Astrocyte (in vitro differentiated cells and primary cell): ENCODE measurements at regions not wholly inside any gene's neighbourhood (a gene's known extent, or its start where the extent isn't known, plus 50 kb on each side); places are given as distances from the start of the nearest gene placed in this dataset.

Experiments used
- CTCF ChIP-seq: IDR thresholded peaks from 2 replicates; pipeline ENCODE4 v1.5.1; 2011; ENCODE audit warnings: low read depth, mild to moderate bottlenecking, inconsistent platforms, low read length, moderate library complexity; ENCODE audit not compliant: insufficient read depth
- EZH2 ChIP-seq: IDR thresholded peaks from 2 replicates; pipeline ENCODE4 v1.6.1; 2012; ENCODE audit warnings: mild to moderate bottlenecking, low read length, inconsistent platforms; ENCODE audit not compliant: insufficient read depth

DNA sequence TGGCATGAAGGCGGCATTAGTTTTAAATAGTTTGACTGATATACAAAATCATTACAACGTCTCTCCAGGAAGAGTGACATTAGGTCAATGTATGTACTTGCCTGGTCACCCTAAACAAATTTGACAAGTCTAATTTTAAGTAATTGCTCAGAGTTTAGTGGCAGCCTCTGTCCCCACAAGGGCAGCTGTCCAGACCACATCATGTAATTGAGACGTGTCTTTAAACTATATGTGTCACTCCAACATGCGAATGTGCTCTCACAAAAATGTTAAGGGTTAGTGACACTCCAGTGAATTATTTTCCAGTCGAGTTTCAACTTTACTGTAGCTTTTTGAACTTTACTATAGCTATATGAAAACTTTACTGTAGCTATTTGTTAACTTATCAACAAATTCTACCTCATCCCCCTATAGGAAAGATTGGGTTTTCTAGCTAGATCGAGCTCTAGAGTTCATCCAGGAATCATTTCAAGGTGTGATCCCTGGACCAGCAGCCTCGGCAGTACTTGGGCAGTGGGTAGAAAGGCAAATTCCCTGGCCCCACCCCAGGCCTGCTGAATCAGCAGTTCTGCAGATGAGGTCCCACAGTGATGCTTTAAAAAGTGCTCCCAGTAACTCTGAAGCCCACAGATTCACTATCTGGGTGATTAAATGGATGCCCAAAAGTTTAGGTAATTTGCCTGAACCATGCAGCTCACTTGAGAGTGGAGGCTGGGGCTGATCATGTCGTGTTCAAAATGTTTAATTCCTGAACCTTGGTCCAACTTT is 66.4 kb upstream of the POU3F3 start:
- no peak for TF ChIP-seq CTCF
- no peak for TF ChIP-seq EZH2
